ENCODE measurements at regions not wholly inside any gene's neighbourhood (a gene's known extent, or its start where the extent isn't known, plus 50 kb on each side); places are given as distances from the start of the nearest gene placed in this dataset.

GRCh38 chr17:79212149-79213087, 137.8 kb downstream of the ENGASE start:
- DNase-seq (ENCODE audit: low read depth in 1 of 2, low spot score in 1 of 2): no peak

- no peak for DNase-seq (ENCODE audit: low read depth in 1 of 2, low spot score in 1 of 2)
These were observed 136.6 kb downstream of the ENGASE start for GRCh38 chr17:79211061-79211770.

GRCh38 chr17:79210638-79211037, 136.0 kb downstream of the ENGASE start:
- DNase-seq (ENCODE audit: low read depth in 1 of 2, low spot score in 1 of 2): no peak

- DNase-seq (ENCODE audit: low read depth in 1 of 2, low spot score in 1 of 2): no peak
These were observed 133.3 kb downstream of the ENGASE start for GRCh38 chr17:79207960-79208359.

GRCh38 chr17:79205688-79206205, 131.1 kb downstream of the ENGASE start:
- no peak for DNase-seq (ENCODE audit: low read depth in 1 of 2, low spot score in 1 of 2)

GRCh38 chr17:79204261-79204660, 129.6 kb downstream of the ENGASE start:
- DNase-seq (ENCODE audit: low read depth in 1 of 2, low spot score in 1 of 2): no peak

- no peak for DNase-seq (ENCODE audit: low read depth in 1 of 2, low spot score in 1 of 2)
These were observed 129.0 kb downstream of the ENGASE start for GRCh38 chr17:79203657-79204056.

GRCh38 chr17:79203016-79203415, 128.4 kb downstream of the ENGASE start:
- no peak for DNase-seq (ENCODE audit: low read depth in 1 of 2, low spot score in 1 of 2)

- DNase-seq (ENCODE audit: low read depth in 1 of 2, low spot score in 1 of 2): no peak
These were observed 127.9 kb downstream of the ENGASE start for GRCh38 chr17:79202480-79202879.

- no peak for DNase-seq (ENCODE audit: low read depth in 1 of 2, low spot score in 1 of 2)
These were observed 127.1 kb downstream of the ENGASE start for GRCh38 chr17:79201536-79202227.

- DNase-seq (ENCODE audit: low read depth in 1 of 2, low spot score in 1 of 2): no peak
These were observed 126.5 kb downstream of the ENGASE start for GRCh38 chr17:79201119-79201518.

- no peak for DNase-seq (ENCODE audit: low read depth in 1 of 2, low spot score in 1 of 2)
These were observed 122.3 kb downstream of the ENGASE start for GRCh38 chr17:79196913-79197312.

GRCh38 chr17:79192503-79193351, 118.1 kb downstream of the ENGASE start:
- no peak for DNase-seq (ENCODE audit: low read depth in 1 of 2, low spot score in 1 of 2)

- no peak for DNase-seq (ENCODE audit: low read depth in 1 of 2, low spot score in 1 of 2)
These were observed 116.8 kb downstream of the ENGASE start for GRCh38 chr17:79191270-79191934.

- no peak for DNase-seq (ENCODE audit: low read depth in 1 of 2, low spot score in 1 of 2)
These were observed 114.7 kb downstream of the ENGASE start for GRCh38 chr17:79189305-79189704.

GRCh38 chr17:79188685-79189084, 114.1 kb downstream of the ENGASE start:
- DNase-seq (ENCODE audit: low read depth in 1 of 2, low spot score in 1 of 2): no peak

- DNase-seq (ENCODE audit: low read depth in 1 of 2, low spot score in 1 of 2): no peak
These were observed 113.4 kb downstream of the ENGASE start for GRCh38 chr17:79188048-79188447.

GRCh38 chr17:79187186-79187585, 112.6 kb downstream of the ENGASE start:
- DNase-seq (ENCODE audit: low read depth in 1 of 2, low spot score in 1 of 2): no peak

- no peak for DNase-seq (ENCODE audit: low read depth in 1 of 2, low spot score in 1 of 2)
These were observed 111.8 kb downstream of the ENGASE start for GRCh38 chr17:79186406-79186805.

GRCh38 chr17:79185671-79186070, 111.0 kb downstream of the ENGASE start:
- no peak for DNase-seq (ENCODE audit: low read depth in 1 of 2, low spot score in 1 of 2)

Measured in activated CD4-positive, alpha-beta T cell treated with anti-CD3 and anti-CD28 coated beads, Interleukin-2, amount 50 U/mL, for 24 hours (primary cell).